ENCODE measurements at regions not wholly inside any gene's neighbourhood (a gene's known extent, or its start where the extent isn't known, plus 50 kb on each side); places are given as distances from the start of the nearest gene placed in this dataset.

GRCh38 chr16:17018585-17018939 lies 452.2 kb downstream of the XYLT1 start:
- Histone ChIP-seq H3K27ac (ENCODE audit: low read depth, low read length) (no peak overlapping the region), H3K79me2 (ENCODE audit: insufficient read depth, low read length) (no peaks in the 10 kb centered on the region), H3K4me3 (ENCODE audit: insufficient read depth, low read depth, low read length) (no peak overlapping the region), H3K9me3 (ENCODE audit: insufficient read depth, low read depth, low read length) (no peaks in the 10 kb centered on the region), H3K9ac (ENCODE audit: low read length) (no peak overlapping the region), H3K36me3 (ENCODE audit: insufficient read depth, low read length) (no peaks in the 10 kb centered on the region), H4K20me1 (ENCODE audit: insufficient read depth, low read length) (no peaks in the 10 kb centered on the region), H3K4me1 (ENCODE audit: insufficient read depth, low read length) (no peaks in the 10 kb centered on the region), H3K27me3 (ENCODE audit: insufficient read depth, low read length) (no peaks in the 10 kb centered on the region), H2AFZ (ENCODE audit: low read depth, low read length) (no peak overlapping the region), H3K4me2 (ENCODE audit: low read length) (no peak overlapping the region)
- no peak overlapping the region for H3K27ac Mint-ChIP-seq (ENCODE audit: unreplicated experiment)
- H3K27me3 Mint-ChIP-seq (ENCODE audit: low read depth, unreplicated experiment): no peaks in the 10 kb centered on the region
- DNase-seq (ENCODE audit: low read depth): no peak
- H3K4me1 Mint-ChIP-seq (ENCODE audit: low read depth, unreplicated experiment): no peaks in the 10 kb centered on the region
- no peak for FAIRE-seq
- H3K9me3 Mint-ChIP-seq (ENCODE audit: unreplicated experiment): no peaks in the 10 kb centered on the region
- H3K36me3 Mint-ChIP-seq (ENCODE audit: low read depth, unreplicated experiment): no peaks in the 10 kb centered on the region
- TF ChIP-seq EZH2 (IDR thresholded peaks at IDR 0.05; ENCODE audit: insufficient read depth, low read length) (no peak), CTCF (IDR thresholded peaks at IDR 0.05; ENCODE audit: insufficient read depth, low read depth, low read length) (no peak)
- no peak overlapping the region for H3K4me3 Mint-ChIP-seq (ENCODE audit: unreplicated experiment)

GRCh38 chr16:17019366-17019765 lies 451.4 kb downstream of the XYLT1 start:
- no peaks in the 10 kb centered on the region for H3K4me1 Mint-ChIP-seq (ENCODE audit: low read depth, unreplicated experiment)
- Histone ChIP-seq H3K4me3 (ENCODE audit: insufficient read depth, low read depth, low read length) (no peak overlapping the region), H4K20me1 (ENCODE audit: insufficient read depth, low read length) (no peaks in the 10 kb centered on the region), H3K36me3 (ENCODE audit: insufficient read depth, low read length) (no peaks in the 10 kb centered on the region), H3K4me1 (ENCODE audit: insufficient read depth, low read length) (no peaks in the 10 kb centered on the region), H3K27me3 (ENCODE audit: insufficient read depth, low read length) (no peaks in the 10 kb centered on the region), H3K9me3 (ENCODE audit: insufficient read depth, low read depth, low read length) (no peaks in the 10 kb centered on the region), H3K27ac (ENCODE audit: low read depth, low read length) (no peak overlapping the region), H2AFZ (ENCODE audit: low read depth, low read length) (no peak overlapping the region), H3K4me2 (ENCODE audit: low read length) (no peak overlapping the region), H3K79me2 (ENCODE audit: insufficient read depth, low read length) (no peaks in the 10 kb centered on the region), H3K9ac (ENCODE audit: low read length) (no peak overlapping the region)
- H3K9me3 Mint-ChIP-seq (ENCODE audit: unreplicated experiment): no peaks in the 10 kb centered on the region
- FAIRE-seq (no peak), DNase-seq (ENCODE audit: low read depth) (no peak)
- no peaks in the 10 kb centered on the region for H3K36me3 Mint-ChIP-seq (ENCODE audit: low read depth, unreplicated experiment)
- H3K27me3 Mint-ChIP-seq (ENCODE audit: low read depth, unreplicated experiment): no peaks in the 10 kb centered on the region
- H3K4me3 Mint-ChIP-seq (ENCODE audit: unreplicated experiment): no peak overlapping the region
- H3K27ac Mint-ChIP-seq (ENCODE audit: unreplicated experiment): no peak overlapping the region
- TF ChIP-seq CTCF (IDR thresholded peaks at IDR 0.05; ENCODE audit: insufficient read depth, low read depth, low read length): no peak
- TF ChIP-seq EZH2 (IDR thresholded peaks at IDR 0.05; ENCODE audit: insufficient read depth, low read length): no peak

- H3K4me1 Mint-ChIP-seq (ENCODE audit: low read depth, unreplicated experiment): no peaks in the 10 kb centered on the region
- Histone ChIP-seq H4K20me1 (ENCODE audit: insufficient read depth, low read length) (no peaks in the 10 kb centered on the region), H3K4me2 (ENCODE audit: low read length) (no peak overlapping the region), H3K27me3 (ENCODE audit: insufficient read depth, low read length) (no peaks in the 10 kb centered on the region), H3K27ac (ENCODE audit: low read depth, low read length) (no peak overlapping the region), H3K36me3 (ENCODE audit: insufficient read depth, low read length) (no peaks in the 10 kb centered on the region), H3K4me3 (ENCODE audit: insufficient read depth, low read depth, low read length) (no peak overlapping the region), H3K79me2 (ENCODE audit: insufficient read depth, low read length) (no peaks in the 10 kb centered on the region), H3K9ac (ENCODE audit: low read length) (no peak overlapping the region), H3K4me1 (ENCODE audit: insufficient read depth, low read length) (no peaks in the 10 kb centered on the region), H2AFZ (ENCODE audit: low read depth, low read length) (no peak overlapping the region), H3K9me3 (ENCODE audit: insufficient read depth, low read depth, low read length) (no peaks in the 10 kb centered on the region)
- H3K4me3 Mint-ChIP-seq (ENCODE audit: unreplicated experiment): no peak overlapping the region
- FAIRE-seq (no peak), DNase-seq (ENCODE audit: low read depth) (no peak)
- TF ChIP-seq CTCF (IDR thresholded peaks at IDR 0.05; ENCODE audit: insufficient read depth, low read depth, low read length) (no peak), EZH2 (IDR thresholded peaks at IDR 0.05; ENCODE audit: insufficient read depth, low read length) (no peak)
- H3K9me3 Mint-ChIP-seq (ENCODE audit: unreplicated experiment): no peaks in the 10 kb centered on the region
- H3K27me3 Mint-ChIP-seq (ENCODE audit: low read depth, unreplicated experiment): no peaks in the 10 kb centered on the region
- no peaks in the 10 kb centered on the region for H3K36me3 Mint-ChIP-seq (ENCODE audit: low read depth, unreplicated experiment)
- H3K27ac Mint-ChIP-seq (ENCODE audit: unreplicated experiment): no peak overlapping the region
Observed at GRCh38 chr16:17023606-17024005, 447.2 kb downstream of the XYLT1 start.

Measured in astrocyte (in vitro differentiated cells and primary cell).